IPS DF 4.7 (cell line): ENCODE measurements at regions not wholly inside any gene's neighbourhood (a gene's known extent, or its start where the extent isn't known, plus 50 kb on each side); places are given as distances from the start of the nearest gene placed in this dataset.

Experiments used
- DNase-seq: peaks from one replicate; pipeline ENCODE4 v3.0.0-alpha.2; 2013; ENCODE audit warnings: low spot score; ENCODE audit errors: extremely low read depth

DNA sequence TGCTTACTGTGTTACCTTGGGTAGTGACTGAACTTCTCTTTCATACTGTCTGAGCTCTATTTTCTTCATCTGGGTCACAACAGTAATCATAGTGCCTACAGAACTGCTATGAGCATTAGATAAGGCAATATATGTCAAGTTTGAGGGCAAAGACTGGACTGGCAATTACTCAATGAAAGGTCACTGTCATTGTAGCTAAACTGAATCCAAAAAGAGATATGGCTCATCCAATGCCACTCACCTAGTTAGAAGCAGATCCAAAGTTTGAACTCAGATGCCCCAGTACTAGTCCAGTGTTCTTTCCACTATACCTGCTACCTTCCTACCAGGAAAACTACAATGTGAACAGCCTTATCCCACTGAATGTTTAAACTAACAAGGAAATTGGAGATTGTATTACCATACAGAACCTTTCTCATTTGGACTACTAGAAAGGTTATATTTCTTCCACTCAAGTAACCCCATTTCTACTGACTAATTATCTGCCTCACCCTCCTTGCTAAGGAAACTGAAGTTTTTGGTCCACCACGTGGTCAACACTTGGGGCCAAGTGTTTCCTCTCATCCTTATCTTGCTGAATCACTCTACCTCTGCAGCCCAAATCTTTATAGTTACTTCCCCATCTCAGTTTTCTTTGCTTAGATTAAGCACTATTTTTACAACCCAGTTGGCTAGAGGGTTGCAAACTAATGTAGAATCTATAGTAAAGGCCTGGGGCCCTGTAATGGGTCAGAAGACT is 202.3 kb upstream of the LPP start:
- DNase-seq, result no peak

DNA sequence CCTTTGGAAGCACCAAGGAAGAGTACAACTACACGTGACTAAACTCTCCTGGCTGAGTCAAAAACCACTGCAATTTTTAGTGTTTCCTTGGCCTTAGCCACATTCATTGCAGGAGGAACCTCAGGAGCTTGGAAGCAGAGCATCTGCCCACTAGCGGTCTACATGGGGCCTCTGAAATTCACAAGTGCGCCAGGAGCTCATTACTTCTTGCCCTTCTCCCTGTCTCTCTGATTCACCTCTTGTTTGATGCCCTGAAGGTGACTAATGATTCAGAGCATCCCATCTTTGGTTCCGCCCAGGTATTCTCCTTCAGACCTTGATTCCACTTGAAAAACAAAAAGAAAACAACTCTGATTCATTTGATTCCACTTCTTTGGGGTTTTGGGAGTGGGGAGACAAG is 201.1 kb upstream of the LPP start:
- no peak for DNase-seq

DNA sequence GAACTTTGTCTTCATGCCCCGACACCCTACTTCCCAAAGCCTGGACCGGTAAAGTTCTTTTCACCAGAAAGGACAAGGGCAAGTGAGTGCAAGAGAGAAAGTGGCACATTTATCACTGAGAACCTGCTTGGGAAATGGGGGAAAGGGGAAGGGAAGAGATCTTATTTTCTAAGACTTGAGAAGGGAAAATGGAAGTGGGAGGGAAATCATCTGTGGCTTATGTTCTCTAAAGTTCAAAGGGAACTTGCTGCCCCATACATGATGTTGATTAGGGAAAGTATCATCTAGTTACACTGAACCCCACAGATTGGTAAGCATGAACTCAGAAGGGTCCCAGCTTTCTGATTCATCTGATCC is 199.5 kb upstream of the LPP start:
- DNase-seq, result no peak

DNA sequence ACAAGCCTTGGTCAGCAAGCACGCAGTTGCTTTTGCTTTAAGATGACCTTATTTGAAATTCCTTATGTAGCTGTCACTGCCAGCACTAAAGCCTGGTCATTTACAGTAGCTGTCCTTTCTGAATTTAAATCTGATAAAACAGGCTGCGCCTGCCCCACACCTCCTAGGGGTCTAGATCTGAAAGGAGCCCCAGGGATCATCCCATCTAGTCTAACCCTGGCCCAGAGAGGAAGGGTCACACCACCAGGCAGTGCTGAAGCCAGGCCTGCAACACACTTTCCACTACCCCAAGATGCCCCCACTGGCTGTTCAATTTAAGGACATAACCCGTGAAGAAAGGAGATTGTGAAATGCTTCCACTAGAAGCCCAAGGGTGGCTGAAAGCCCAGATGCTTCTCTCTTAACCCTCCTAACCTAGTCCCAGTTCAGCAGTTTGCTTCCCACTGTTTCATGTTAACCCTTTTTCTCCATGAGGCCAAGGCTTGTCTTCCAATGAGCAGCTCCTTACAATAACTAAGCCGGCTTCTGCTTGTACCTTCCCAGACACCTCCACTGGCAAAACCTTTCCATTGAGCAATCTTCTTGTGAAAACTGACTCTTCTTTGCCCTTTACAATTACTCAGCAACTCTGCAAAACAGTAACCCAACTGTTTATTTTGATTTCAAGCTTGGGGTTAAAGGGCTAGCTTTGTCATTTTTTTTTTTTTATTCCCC is 198.9 kb upstream of the LPP start:
- no peak for DNase-seq

DNA sequence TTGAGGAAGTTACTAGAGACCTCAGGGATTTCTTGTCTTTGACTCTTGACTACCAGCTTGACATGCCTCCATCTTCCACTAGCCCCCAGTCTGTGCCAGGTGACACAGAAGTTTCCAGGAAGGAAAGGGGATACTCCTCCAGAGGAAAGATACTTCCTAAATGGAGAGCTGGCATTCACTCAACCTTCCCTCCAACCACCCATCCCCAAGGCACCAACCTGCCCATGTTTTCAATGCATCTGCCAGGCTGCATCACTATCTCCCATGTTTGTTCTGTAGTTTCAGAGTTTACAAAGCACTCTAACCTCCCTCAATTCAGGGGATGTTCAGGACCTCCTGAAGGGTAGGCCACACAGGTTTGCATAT is 198.4 kb upstream of the LPP start:
- no peak for DNase-seq

DNA sequence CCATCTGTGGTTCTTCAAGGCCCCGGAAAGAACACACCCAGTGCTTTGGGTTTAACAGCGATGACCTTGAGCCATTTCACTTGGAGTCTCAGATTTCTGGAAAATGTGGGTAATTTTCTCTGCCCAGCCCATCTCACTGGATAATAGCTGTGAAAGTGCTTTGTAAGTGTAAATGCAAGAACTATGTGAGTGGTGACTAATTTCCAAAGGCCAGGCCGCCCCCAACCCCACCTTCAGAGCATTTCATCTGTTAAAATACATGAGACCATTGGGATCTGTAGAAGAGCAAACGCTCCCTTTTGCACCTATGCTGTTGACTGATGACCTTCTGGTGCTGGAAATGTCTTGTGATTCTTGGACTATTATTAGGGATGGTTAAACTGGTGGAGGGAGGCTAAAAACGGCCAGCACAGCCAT is 196.8 kb upstream of the LPP start:
- DNase-seq, result no peak

DNA sequence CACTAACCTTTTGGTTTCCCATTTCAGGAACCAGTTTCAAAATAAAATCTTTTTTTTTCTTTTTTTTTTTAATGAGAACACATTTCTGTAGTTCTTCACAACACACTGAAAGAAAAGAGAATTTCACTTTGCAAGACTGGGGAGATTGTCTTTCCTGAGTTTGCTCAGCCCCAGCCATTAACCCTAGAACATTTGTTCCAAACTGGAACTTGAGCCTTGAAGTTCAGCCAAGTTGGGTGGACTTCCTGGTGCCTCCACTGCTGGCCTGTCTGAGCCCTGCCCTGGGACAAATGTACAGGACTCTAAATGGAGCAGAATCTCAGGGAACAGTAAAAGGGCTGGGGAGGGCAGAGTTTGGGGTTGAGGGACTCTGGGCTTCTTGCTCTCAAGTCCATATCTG is 196.4 kb upstream of the LPP start:
- no peak for DNase-seq

DNA sequence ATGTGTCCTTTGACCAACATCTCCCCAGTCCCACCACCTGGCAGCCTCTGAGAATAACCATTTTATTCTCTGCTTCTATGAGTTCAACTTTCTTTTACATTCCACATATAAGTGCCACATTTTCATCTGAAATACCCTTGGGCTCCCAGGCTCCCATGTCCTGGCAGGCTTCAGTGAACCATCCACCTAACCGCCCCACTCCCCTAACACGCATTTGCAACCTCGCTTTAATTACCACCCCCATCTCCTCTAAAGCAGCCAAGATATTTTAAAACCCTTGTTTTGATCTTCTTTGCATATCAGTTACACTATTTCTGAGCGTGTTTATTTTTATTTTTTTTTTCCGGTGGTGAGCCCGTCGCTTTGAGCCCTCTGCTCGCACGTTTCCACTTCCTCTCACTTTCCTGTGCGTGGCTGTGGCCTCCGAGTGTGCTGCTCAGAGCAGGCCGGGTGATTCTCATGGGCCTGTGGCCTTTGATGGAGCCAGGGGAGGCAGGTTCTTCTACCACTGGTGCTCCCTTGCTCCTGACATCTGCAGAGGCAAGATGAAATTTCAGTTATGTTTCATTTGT is 195.4 kb upstream of the LPP start:
- DNase-seq, result no peak

DNA sequence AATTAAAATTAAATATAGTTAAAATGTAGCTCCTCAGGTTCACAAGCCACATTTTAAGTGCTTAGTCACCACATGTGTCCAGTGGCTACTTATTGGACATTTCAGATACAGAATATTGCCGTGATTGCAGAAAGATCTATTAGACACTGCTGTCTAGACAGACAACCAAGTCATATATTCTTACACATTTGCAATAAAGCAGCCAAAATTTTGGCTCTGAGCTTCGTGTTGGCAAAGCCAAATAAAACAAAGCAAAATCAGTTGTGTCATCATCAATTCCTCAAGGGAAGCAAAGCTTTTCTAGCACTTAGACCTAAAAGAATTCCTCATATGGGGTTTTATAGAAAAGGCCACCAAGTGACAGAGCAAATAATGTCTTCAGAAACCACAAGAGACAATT is 193.1 kb upstream of the LPP start:
- DNase-seq, result no peak

DNA sequence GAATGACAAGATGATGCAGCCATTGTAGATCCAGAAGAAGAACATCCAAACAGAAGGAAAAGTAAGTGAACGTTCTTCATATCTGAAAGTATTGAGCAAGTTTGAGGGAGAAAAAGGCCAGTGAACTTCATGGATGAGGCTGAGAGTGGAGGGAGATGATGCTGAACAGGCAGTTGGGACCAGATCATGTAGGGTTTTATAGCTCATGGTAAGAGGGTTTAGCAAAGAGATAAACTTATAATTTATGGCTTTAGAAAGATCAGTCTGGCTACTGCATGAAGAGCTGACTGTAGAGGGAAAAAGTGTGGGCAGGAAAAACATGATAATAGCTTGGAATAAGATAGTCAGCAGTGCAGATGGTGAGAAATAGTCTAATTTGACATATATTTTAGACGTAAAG is 192.6 kb upstream of the LPP start:
- no peak for DNase-seq

DNA sequence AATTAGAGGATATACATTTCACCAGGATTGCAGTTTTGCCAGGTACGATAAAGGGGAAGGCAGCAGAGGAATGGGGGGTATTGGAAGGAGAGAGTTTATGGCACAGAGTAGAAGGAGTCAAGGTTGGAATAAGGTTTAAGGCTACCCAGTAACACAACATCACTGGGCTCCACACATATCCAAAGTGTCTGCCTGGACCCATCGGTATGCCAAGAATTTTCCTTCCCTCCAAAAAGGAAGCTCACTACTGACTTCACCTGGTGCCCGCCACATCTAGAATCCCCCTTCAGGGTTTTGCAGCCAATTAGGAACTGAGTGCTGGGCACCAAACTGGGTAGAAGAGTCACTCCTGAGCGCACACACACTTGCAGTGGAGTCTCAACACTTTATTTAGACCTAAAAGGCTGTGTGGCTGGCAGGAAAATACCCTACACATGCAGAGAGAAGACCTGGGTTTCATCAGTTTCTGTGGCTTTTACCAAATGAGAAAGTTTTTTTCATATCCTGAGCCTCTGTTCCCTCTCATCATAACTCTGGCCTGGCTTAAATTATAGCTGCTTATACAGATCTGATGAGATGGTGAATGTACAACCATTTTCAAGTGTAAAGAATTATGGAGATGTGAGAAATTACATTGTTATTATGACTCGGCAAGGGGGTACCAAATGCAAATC is 190.8 kb upstream of the LPP start:
- no peak for DNase-seq

DNA sequence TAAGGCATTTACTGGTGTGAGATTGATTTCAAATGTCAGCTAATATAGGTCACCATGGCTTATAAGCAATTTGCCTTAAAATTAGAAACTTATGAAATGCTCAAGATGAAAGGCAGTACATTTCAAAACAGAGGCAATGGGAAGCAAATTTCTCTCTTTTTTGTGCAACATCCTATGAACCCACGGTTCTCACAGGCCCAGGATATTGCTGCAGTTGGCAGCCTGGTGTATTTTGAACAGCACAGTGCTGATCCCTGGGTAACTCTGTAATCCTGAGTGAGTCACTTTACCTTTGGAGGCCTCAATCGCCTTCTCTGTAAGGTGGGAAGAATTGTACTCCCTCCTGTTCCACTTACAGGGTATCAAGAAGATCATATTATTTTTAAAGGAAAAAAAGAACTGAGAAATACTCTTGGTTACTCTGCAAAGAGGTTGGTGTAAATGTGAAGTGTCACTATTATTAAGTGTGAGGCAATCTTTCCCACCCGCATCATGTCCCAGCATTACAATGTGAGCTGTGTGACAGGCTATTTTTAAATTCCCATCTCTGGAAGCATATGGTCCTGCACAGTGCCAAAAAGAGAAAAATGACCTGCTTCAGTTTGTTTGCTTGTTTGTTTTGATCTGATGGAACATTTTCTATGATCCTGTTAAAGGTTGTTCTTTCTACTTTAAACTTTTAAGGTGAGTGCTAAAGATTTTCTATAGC is 190.1 kb upstream of the LPP start:
- DNase-seq, result no peak

DNA sequence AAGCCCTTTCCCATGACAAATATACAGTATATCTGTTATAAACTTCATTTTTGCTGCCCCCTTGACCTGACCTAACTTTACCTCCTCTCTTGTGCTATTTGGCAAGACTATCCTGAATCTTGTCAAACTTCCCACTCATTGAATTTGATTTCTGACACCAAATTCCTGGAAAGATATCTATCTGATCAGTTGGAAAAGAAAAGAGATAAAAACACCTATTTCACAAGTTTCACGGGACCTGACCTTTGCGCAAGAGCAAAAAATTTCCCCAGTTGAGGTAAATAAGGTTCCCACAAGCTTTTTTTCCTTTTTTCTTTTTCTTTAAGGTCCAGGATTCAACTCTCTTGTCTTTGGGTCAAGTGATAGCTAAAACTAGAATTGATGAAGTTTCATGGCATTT is 189.2 kb upstream of the LPP start:
- no peak for DNase-seq

DNA sequence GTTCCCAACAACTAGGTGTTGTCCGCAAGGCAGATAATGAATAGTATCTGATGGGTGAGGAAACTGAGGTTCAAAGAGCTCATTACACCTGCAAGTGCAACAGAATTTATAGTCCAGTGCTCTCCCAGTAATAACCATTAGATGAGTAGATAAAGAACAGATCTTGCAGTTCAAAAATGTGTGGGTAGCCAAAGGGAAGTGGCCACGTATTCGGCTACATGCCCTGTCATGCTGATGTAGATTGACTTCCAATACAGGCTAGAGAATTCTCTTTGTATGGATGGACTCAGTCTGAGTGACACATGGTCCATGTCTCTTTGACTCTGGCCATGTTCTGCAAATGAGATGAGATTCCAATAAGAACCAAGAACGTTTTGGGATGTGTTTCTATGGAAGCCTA is 187.9 kb upstream of the LPP start:
- no peak for DNase-seq

DNA sequence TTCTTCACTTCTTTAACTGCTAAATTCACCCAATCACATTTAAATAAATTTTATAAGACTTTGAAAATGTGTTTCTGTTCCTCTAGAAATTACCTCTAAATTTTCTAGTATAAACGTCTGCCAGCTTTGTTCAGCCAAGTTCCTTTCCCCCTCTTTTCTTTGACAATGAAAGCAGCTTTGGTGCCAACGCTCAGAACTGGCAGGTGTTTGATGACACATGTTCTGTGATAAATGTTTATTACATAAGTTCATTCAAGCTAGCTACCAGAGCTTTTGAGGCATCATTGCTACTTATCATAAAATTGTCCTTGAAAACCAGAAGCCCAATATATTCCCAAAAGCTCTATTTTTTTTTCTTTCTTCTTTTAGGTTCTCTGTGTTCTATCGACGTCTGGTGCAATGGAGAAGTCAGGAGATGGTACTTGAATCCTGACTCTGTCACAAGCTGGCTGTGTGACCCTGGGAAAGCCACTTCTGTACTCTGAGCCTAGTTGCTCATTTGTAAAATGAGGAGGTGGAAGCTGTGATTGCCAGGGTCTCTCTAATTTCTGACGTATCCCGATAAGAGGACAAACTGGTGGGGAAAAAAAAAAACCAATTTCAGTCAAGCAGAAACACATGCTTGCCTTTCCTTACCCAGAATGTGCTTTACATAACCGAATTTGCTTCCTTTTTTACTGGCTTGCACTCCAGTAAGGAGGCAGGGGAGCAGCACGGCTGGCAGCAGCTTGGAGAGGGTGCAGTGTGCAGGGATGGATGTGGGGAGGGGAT is 187.1 kb upstream of the LPP start:
- DNase-seq, result no peak

DNA sequence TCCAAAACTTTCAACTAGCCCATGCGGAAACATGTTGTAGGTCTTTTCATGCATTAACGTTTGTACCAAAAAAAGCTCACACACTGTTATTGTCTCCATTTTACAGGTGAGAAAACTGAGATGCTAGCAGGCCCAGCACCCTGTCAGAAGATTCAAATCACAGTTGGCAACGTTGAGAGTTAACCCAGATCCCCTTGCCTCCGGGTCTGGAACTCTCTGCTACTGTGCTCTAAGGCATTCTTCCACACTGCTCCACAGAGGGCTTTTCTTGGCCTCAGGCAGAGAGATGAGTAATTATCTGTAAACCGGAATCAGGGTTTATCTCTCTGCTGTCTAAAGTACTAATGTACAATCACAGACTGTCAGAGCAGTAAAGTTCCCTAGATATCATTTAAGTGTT is 186.0 kb upstream of the LPP start:
- no peak for DNase-seq

DNA sequence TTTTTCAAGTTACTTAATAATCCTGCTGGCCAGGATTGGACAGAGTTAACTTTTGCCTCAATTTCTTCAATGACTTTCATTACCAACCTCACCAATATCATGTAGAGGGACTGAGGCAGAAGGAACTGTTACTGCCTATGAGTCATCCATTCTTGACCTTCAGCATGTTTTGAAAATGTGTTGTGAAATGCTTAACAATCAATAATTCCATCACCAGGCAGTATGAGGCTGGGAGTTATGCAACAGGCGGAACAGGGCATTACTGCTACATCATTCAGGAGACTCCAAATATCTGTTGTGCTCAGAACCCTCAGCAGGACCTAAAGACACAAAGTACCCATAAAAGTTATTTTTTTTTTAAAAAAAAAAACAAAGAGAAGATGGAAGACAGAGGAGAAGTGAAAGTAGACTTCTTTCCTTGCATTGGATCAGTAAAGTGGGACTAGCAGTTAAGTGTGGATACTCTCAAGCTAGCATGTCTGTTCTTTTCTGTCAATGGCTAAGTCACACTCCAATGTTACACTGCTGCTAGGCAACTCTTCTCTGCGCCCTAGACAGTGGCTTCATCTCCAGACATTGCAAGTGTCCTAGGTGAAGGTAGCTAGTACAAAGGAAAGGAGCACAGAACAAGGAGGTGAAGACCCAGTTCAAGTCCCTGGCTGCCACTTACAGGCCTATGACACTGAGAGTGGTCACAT is 184.9 kb upstream of the LPP start:
- no peak for DNase-seq

DNA sequence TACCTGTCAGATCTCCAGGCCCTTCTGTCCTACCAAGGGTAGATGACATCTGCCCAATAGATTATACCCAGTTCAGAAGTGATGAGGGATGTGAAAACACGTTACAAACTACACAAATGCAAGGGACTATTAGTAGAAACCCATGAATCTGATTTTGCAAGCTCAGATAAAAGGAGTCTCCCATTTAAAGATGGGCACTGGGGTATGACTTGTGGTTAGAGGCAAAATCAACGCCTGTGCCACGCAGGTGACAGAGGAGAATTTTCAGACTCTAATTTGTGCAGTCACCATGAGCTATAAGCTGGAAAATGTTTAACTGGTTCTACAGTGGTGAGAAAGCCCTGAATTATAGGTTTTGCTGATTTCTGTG is 184.4 kb upstream of the LPP start:
- DNase-seq, result no peak

DNA sequence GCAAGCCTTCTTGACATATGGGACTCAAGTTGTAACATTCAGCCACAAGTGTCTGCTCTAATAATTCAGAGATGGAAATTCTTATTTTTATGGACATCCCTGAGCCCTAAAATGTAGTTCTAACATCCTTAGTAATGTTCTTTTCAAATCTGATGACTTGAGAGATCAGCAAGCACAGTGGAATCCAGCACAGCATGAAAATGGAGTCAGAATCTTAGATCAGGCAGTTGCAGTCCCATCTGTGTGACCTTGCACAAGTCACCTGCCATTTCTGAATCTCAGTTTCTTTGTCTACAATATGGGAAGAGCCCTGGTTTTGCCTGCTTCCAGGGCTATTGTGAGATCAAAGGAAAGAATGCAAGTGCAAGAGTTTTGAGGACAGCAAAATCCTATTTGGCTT is 183.9 kb upstream of the LPP start:
- no peak for DNase-seq

DNA sequence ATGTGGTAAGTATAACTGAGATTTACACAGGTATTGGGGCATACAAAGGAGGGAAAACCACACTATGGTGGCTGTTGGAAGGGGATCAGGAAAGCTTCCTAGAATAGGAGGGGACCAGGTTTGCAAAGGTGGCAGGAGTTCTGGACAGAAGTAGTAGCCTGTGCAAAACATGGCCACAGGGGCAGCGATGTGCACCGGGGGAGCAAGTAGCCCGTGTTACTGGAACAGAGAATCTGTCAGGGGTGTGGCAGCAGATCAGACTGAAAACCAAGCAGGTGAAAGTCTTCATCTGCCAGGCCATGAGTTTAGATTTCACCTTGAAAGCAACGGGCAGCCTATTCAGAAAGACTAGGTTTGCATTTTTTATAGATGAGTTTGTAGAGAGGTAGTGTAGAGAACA is 182.3 kb upstream of the LPP start:
- no peak for DNase-seq

DNA sequence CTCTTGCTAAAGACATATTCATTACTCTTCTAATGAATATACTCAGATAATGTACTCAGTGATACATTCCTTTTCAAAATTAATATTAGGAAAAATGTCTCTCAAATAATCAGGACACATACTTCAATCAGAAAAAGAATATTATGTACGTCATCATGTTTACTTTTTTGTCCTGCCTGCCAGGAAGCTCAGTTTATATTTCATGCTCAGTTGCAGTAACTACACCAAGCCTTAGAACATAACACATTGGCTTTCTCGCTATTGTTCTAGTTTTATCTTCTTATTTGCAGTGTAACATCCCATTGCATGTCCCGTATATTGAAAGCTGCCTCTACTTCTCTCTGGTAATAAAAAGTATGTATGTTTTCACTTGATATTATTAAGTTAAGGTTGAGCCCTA is 181.5 kb upstream of the LPP start:
- DNase-seq, result no peak
